A673 (cell line): ENCODE measurements at regions not wholly inside any gene's neighbourhood (a gene's known extent, or its start where the extent isn't known, plus 50 kb on each side); places are given as distances from the start of the nearest gene placed in this dataset.
"Not testable (repeated sequence)": the region's sequence is repeated elsewhere in the genome, so short reads cannot be mapped to it uniquely, and the experiment has no call there.

ENCODE experiments used
- CTCF ChIP-seq: fragments of 300-800, 200-600 bp; sonication (generic); conservative IDR thresholded peaks from 2 replicates; pipeline ENCODE4 v1.5.1; 2017; ENCODE audit warnings: low read depth, mild to moderate bottlenecking, antibody characterized with exemption, low read length, moderate library complexity, mixed read lengths
- EZH2 ChIP-seq: fragments of 200-600 bp; sonication (generic); IDR thresholded peaks from 2 replicates; pipeline ENCODE4 v1.6.1; 2017; ENCODE audit warnings: borderline replicate concordance, low read depth, mild to moderate bottlenecking, mixed read lengths, antibody characterized with exemption, low read length; ENCODE audit not compliant: poor library complexity, severe bottlenecking

GRCh38 chr22:11613081-11613897 lies 3914.7 kb upstream of the OR11H1 start:
- TF ChIP-seq EZH2, CTCF: not testable (repeated sequence)
